HG03039 (cell line): ENCODE measurements at regions not wholly inside any gene's neighbourhood (a gene's known extent, or its start where the extent isn't known, plus 50 kb on each side); places are given as distances from the start of the nearest gene placed in this dataset.

Experiments used
- ATAC-seq: cut with Tn5 transposase; IDR thresholded peaks from one replicate; pipeline ENCODE4 v1.9.1; 2021; ENCODE audit warnings: mild to moderate bottlenecking, moderate library complexity; ENCODE audit not compliant: unreplicated experiment

DNA sequence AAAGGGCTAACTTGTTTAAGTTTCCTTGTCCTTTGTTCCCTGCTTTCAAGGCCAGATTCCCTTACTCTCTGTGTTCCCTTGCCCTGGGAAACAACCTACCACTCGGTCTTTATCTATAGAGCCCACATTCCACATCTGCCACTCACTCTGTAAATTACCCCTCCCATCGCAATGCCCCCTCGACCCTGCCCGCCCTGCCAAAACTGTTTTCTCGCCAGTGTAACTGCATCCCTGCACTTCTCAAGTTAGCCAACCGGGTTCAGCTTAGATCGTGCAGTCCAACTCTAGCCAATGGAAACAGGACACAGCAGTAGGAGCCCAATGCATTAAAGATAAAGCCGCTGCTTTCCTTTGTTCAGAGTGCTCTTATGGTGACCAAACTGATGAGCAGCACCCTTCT is 263.6 kb downstream of the TBL1XR1 start:
- ATAC-seq = no peak

- ATAC-seq = no peak
These were observed 264.8 kb downstream of the TBL1XR1 start for GRCh38 chr3:176932433-176932832.

- no peak for ATAC-seq
These were observed 265.3 kb downstream of the TBL1XR1 start for GRCh38 chr3:176931991-176932390.

- ATAC-seq = no peak
These were observed 266.3 kb downstream of the TBL1XR1 start for GRCh38 chr3:176930942-176931341.

GRCh38 chr3:176928582-176928931 is 268.7 kb downstream of the TBL1XR1 start:
- no peak for ATAC-seq

DNA sequence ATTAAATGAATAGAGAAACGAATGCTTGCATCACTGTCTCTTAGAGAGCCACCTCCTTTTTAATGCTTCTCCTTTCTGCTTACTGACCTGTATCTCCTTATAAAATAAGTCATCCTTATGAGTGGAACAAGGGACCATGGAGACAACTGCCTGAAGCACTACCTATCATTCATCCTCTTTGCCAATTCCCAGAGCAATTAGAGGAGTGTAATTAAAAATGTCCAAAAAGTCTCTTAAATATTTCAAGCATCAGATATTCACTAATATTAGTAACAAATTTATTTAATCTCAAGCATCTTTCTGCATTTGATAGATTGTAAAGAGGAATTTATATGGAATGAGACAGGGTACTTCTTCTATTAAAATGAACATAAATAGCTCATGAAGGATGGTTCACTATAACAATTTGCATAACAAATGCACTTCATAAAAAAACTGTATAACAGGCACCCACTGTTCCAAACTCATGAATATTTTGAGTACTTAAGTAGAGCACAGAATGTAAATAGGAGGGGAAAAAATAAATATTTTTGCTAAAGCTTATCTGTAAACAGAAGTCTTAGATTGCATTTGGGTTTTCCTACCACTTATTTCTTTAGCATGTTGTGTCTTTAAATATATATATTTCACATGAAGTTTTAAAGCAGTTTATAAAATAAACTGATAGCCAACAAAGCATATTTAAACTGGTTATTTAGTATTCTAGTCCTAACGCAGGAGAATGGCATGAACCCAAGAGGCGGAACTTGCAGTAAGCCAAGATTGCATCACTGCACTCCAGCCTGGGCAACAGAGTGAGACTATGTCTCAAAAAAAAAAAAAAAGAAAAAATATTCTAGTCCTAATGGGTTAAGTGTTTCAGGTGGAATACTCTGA is 269.3 kb downstream of the TBL1XR1 start:
- ATAC-seq = no peak

DNA sequence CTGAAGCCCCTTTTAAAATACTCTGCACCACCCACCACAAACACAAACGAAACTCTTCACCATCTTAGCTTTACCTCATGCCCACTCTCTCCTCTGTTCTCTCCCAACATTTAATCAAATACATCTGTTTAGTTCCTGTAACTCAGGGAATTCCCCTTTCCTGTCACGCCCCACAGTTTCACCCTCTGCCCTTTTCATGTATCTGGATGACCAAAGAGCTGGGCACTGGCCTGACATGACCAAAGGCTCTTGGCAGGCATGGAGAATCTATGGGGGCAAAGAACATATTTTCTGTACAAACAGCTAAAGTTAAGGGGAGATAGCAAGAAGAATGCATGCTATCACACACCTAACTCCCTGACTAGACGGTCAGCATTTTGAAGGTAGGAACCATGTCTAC is 270.0 kb downstream of the TBL1XR1 start:
- ATAC-seq = no peak

DNA sequence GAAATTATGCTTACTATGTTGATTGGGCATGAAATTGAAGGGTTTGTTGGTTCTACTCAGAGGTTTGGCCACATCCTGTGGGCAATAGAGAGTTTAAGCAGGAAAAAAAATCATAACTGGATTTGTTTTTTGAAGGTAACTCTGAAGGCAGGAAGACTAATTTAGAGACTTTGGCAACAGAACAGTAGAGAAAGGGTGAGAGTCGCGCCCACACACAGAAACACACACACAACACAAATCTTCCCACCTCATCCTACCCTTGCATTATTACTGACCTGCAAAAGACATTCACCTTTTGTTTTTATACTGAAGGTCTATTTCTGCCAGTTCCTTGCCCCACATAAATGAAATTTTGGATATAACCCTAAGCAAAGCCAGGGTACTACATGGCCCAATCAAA is 270.6 kb downstream of the TBL1XR1 start:
- ATAC-seq = no peak

DNA sequence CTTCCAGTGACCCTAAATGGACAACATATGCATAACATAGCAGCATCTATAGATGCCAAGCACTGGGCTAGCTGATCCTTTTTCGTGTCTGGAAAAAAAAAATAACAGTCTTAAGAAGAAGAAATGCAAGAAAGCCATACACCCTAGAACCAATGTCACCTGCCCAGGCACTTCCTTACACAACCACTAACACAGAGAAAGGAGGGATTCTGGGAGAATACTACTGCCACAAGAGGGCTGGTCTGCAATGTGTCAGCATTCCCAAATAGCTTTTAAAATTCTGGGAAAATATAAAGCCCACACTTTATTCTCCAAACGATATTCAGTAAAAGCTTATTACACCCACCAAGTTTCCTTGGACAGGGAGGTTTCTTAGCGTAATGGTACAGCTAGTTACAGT is 271.2 kb downstream of the TBL1XR1 start:
- no peak for ATAC-seq

DNA sequence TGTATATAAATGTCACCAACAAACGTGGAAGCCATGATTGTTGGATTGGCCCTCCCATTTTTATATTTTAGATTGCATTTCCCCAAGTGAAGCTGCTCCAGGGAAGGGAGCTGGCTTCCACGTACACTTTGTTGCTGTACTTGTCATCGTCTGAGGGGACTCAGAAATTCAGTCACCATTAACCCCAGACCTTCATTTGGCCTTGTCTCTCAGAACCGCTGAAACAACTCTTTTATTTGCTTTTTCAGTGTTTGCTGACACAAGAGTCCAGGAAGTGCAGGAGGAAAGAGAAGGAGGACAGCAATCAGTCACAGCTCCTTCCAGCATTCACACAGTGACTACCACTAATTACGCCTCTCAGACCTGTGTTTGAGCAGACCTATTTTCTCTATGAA is 276.5 kb downstream of the TBL1XR1 start:
- ATAC-seq = no peak

DNA sequence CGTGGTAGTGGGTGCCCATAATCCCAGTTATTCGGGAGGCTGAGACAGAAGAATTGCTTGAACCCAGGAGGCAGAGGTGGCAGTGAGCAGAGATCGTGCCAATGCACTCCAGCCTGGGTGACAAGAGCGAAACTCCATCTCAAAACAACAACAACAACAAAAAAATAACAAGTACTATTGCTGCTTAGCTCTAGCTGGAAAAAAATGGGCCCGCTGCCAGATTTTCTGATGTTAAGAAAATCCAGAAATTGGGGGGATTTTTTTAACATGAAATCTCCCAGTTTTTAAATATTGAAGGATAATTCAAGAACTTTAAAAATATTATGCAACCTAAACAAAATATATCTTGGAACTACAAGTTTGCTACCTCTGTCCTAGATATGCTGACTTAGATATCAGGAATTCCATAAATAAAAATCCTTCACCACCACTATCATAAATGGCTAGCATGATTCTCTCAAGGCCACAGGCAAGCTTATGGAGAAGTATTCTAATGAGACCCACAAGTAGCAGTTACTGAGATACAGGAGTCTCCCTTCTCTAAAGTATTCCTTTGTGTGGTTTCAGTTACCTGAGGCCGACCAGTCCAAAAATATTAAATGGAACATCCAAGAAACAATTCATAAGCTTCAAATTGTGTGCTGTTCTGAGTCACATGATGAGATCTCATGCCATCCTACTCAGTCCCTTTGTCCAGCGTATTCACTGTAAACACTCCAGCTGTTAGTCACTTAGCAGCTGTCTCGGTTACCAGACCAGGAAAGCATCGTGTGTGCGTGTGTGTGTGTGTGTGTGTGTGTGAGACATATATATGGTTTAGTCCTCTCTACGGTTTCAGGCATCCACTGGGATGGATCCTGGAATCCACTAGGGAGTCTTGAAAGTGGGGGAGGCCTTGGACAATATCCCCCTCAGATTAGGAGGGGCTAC is 277.2 kb downstream of the TBL1XR1 start:
- no peak for ATAC-seq

DNA sequence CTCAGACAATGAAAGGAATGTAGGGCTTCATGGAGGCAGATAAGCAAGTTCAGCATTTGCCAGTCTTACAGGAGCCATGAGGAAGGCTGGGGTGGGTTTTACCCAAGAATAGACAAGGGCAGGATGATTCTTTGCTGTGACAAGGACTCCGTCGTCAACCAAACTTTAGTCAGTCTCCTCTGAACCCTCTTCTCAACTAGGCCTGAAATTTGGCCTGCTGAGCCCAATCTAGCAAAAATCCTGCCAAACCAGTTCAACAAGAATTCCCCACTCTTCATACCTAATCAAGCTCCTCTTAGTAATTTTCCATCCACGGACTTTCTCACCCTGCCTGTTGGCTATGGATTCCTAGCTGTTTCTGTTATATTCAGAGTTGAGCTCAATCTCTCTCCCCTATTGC is 280.5 kb downstream of the TBL1XR1 start:
- no peak for ATAC-seq

GRCh38 chr3:176914764-176915163 is 282.5 kb downstream of the TBL1XR1 start:
- ATAC-seq = no peak

- no peak for ATAC-seq
These were observed 285.7 kb downstream of the TBL1XR1 start for GRCh38 chr3:176911579-176911978.

GRCh38 chr3:176909044-176909443 is 288.2 kb downstream of the TBL1XR1 start:
- ATAC-seq = no peak

DNA sequence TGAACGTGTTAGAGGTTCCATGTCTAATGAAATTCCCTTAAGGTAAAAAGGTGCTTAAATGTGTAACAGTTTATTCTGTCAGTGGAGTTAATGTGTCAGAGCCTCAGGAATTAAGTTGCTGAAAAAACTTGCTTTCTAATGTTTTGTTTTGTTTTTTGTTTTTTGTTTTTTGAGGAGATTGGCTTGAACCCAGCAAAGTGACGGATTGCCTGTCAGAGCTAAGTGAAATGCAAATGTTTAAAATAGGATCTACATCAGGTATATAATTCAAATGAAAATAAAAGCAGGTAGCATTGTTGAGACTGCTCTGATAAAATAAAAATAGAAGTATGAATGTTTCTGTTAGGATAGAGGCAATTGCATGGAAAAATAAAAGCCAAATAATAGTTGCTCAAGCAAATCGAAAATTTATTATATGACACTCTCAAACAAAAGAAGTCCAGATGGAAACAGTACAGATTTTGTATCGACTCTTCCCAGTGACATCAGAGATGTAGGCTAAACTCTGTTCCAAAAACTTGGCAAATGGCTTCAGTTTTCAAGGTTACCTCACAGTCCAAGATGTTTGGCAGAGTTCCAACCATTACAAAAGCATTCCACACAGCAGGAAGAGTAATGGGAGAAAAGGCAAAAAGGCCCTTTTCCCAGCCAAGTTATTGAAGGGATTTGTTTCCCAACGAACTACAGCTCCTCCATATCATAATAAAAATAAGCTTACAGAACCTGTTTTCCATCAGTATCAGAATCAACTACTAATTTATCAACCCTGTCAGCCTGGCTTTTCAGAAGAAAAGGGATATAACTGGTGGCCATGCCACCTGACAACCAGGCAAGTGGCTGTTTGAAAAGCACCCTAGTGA is 291.0 kb downstream of the TBL1XR1 start:
- no peak for ATAC-seq

DNA sequence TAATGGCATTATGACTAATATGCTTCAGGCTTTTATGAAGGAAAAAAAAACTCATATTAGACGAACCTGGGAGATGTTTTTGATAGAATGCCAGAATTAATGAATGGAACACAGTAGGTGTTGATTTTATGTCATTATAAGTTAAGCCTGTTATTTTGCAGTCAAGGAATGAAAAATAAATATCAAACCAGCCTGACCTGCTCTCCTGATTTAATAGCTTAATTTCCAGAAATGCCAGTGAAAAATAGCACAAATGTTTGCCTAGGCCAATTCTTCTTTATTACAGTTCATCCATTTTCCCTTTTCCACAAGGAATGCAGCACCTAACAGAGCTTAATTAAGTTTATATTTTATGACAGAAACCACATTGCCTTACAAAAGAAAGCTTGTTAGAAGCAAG is 292.0 kb downstream of the TBL1XR1 start:
- no peak for ATAC-seq

- ATAC-seq = no peak
These were observed 292.8 kb downstream of the TBL1XR1 start for GRCh38 chr3:176904506-176904905.

- ATAC-seq = no peak
These were observed 300.6 kb downstream of the TBL1XR1 start for GRCh38 chr3:176896640-176897039.

DNA sequence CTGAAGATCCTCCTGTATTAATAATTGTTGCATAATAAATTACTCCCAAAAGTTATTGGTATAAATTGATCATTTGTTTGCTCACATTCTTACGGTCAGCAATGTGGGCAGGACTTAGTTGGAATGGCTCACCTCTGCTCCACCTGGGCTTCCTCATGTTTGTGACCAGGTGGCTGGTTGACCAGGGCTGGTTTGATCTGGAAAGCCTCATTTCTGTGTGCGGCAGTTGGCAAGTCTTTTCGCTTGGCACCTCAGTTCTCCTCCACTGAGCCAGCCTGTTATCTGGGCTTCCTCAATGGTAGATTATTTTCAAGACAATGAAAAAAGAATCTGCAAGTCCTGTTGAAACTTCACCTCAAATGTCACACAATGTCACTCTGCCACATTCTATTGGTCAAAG is 301.1 kb downstream of the TBL1XR1 start:
- ATAC-seq = no peak

- ATAC-seq = no peak
These were observed 317.6 kb downstream of the TBL1XR1 start for GRCh38 chr3:176879710-176880109.
